Mesendoderm (in vitro differentiated cells): ENCODE measurements at regions not wholly inside any gene's neighbourhood (a gene's known extent, or its start where the extent isn't known, plus 50 kb on each side); places are given as distances from the start of the nearest gene placed in this dataset.
A peak's percentile ranks its signal among the peaks of the same experiment; 100 is the strongest.

Experiments
- DNase-seq: peaks from one replicate; pipeline ENCODE4 v3.0.0; 2013
- H2AK5ac ChIP-seq: 2 replicates; pipeline ENCODE4 v1.6.1; 2013; ENCODE audit warnings: low read length, inconsistent platforms
- H2BK120ac ChIP-seq: 2 replicates; pipeline ENCODE4 v1.6.1; 2013; ENCODE audit warnings: low read depth, mild to moderate bottlenecking, low read length, moderate library complexity, mixed read lengths
- H2BK15ac ChIP-seq: replicated peaks from 2 replicates; pipeline ENCODE4 v1.6.1; 2013; ENCODE audit warnings: low read depth, mild to moderate bottlenecking, moderate library complexity
- H2BK5ac ChIP-seq: 2 replicates; pipeline ENCODE4 v1.6.1; 2013; ENCODE audit warnings: low read length, inconsistent platforms
- H3K18ac ChIP-seq: 2 replicates; pipeline ENCODE4 v1.6.1; 2013; ENCODE audit warnings: mild to moderate bottlenecking, low read length, mixed read lengths
- H3K23ac ChIP-seq: one replicate; pipeline ENCODE4 v1.6.1; 2013; ENCODE audit warnings: low read length
- H3K27ac ChIP-seq: 2 replicates; pipeline ENCODE4 v1.5.1; 2013; ENCODE audit warnings: low read depth, mild to moderate bottlenecking, inconsistent platforms, low read length, moderate library complexity
- H3K27me3 ChIP-seq: 2 replicates; pipeline ENCODE4 v1.6.1; 2013; ENCODE audit warnings: low read length, control low read depth, mild to moderate bottlenecking, inconsistent platforms; ENCODE audit not compliant: insufficient read depth, poor library complexity
- H3K36me3 ChIP-seq: 2 replicates; pipeline ENCODE4 v1.6.1; 2013; ENCODE audit warnings: low read length, inconsistent platforms; ENCODE audit not compliant: control insufficient read depth, insufficient read depth
- H3K4ac ChIP-seq: one replicate; pipeline ENCODE4 v1.6.1; 2013; ENCODE audit warnings: low read depth, mild to moderate bottlenecking, low read length, moderate library complexity
- H3K4me1 ChIP-seq: 2 replicates; pipeline ENCODE4 v1.6.1; 2013; ENCODE audit warnings: low read depth, low read length, inconsistent platforms; ENCODE audit not compliant: control insufficient read depth
- H3K4me2 ChIP-seq: 2 replicates; pipeline ENCODE4 v1.6.1; 2013; ENCODE audit warnings: low read length
- H3K4me3 ChIP-seq: 2 replicates; pipeline ENCODE4 v1.5.1; 2013; ENCODE audit warnings: mild to moderate bottlenecking, low read length
- H3K56ac ChIP-seq: one replicate; pipeline ENCODE4 v1.6.1; 2013; ENCODE audit warnings: low read length
- H3K79me1 ChIP-seq: 2 replicates; pipeline ENCODE4 v1.6.1; 2013; ENCODE audit warnings: low read length, inconsistent platforms
- H3K79me2 ChIP-seq: 2 replicates; pipeline ENCODE4 v1.6.1; 2013; ENCODE audit warnings: mild to moderate bottlenecking, low read length; ENCODE audit not compliant: control insufficient read depth, insufficient read depth
- H3K9ac ChIP-seq: 2 replicates; pipeline ENCODE4 v1.6.1; 2013; ENCODE audit warnings: low read length, inconsistent platforms
- H4K5ac ChIP-seq: one replicate; pipeline ENCODE4 v1.6.1; 2013; ENCODE audit warnings: low read length
- H4K8ac ChIP-seq: one replicate; pipeline ENCODE4 v1.6.1; 2013; ENCODE audit warnings: low read depth, mild to moderate bottlenecking, control low read depth, low read length, moderate library complexity
- WGBS: extraction: QIAGEN DNeasy Blood & Tissue Kit; methylation state at CpG from one replicate; pipeline ENCODE4 v1.1.7; 2013; ENCODE audit warnings: low lambda C conversion rate, missing lambda C conversion rate; ENCODE audit not compliant: insufficient coverage; ENCODE audit errors: extremely low coverage; 5-methylcytosine and 5-hydroxymethylcytosine counted together

DNA sequence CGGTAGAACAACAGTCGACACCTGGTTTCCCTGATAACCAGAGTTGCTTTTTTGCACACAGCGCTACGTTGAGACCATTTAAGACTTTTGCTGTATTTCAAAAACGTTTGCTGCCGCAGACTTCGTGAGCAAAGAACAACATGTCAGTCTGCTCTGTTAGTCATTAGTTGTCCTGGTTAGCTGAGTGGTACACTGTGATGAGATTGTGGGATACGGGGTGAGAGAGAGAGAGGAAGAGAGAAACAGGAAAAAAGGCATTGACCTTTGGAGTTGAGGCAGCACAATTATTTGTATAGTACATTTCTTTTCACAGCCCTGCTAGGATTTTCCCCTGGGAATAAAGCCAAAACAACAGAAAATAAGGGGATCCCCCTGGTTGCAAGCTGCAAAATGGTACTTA, 306.1 kb upstream of the WWC1 start:
- H3K27ac ChIP-seq: no peak overlapping the region
- H3K23ac ChIP-seq: no peak overlapping the region
- no peak for DNase-seq
- H2BK120ac ChIP-seq: no peak overlapping the region
- H3K56ac ChIP-seq: no peak overlapping the region
- H3K27me3 ChIP-seq: no peaks in the 10 kb centered on the region
- no peak overlapping the region for H4K8ac ChIP-seq
- H2BK15ac ChIP-seq: no peak overlapping the region
- no peaks in the 10 kb centered on the region for H3K4me1 ChIP-seq
- WGBS: no CpG with 5 or more reads among the region's 8 CpGs
- no peak overlapping the region for H2BK5ac ChIP-seq
- no peaks in the 10 kb centered on the region for H3K79me1 ChIP-seq
- H3K36me3 ChIP-seq: no peaks in the 10 kb centered on the region
- H3K79me2 ChIP-seq: no peaks in the 10 kb centered on the region
- H3K4ac ChIP-seq: no peak overlapping the region
- no peak overlapping the region for H3K4me2 ChIP-seq
- H2AK5ac ChIP-seq: no peak overlapping the region
- no peak overlapping the region for H3K9ac ChIP-seq
- no peak overlapping the region for H4K5ac ChIP-seq
- H3K4me3 ChIP-seq: no peak overlapping the region
- H3K18ac ChIP-seq: no peak overlapping the region

DNA sequence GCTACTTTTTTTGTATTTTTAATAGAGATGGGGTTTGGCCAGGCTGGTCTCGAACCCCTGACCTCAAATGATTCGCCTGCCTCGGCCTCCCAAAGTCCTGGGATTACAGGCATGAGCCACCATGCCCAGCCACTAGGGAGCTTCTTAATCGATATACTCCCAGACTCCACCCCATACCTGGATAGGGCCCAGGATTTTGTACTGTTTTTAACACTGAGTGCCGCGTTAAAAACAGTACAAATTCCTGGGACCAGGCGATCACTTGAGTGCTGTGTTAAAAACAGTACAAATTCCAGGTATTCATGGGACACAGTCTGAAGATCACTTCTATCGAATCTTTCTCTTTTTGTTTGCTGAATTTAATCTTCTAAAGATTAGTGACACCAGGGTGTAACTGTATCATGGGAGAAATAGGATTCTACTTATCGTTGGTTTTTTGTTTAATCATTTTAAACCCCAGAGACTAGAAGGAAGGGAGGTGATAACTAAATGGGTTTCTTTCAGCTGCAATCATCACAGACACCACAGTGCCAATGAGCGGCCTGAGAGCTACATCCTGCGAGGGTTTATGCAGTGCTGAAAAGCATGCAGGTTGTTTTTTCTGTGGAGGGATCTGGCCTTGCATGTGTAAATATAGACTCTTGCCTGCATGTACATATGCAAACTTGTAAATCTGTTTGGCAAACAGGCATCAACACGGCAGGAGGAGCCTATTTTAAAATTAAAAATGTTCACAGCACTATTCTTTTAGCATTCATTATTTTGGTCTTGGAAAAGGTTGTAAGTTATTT, 303.8 kb upstream of the WWC1 start:
- H3K4me1 ChIP-seq: no peaks in the 10 kb centered on the region
- peak; percentile 61 for DNase-seq
- no peak overlapping the region for H3K18ac ChIP-seq
- H3K4me2 ChIP-seq: no peak overlapping the region
- no peak overlapping the region for H4K5ac ChIP-seq
- H3K27ac ChIP-seq: no peak overlapping the region
- H3K9ac ChIP-seq: no peak overlapping the region
- no peak overlapping the region for H2BK15ac ChIP-seq
- H4K8ac ChIP-seq: no peak overlapping the region
- H2AK5ac ChIP-seq: no peak overlapping the region
- no peaks in the 10 kb centered on the region for H3K79me1 ChIP-seq
- H3K79me2 ChIP-seq: no peaks in the 10 kb centered on the region
- H3K4me3 ChIP-seq: no peak overlapping the region
- no CpG with 5 or more reads among the region's 12 CpGs for WGBS
- no peak overlapping the region for H2BK5ac ChIP-seq
- H2BK120ac ChIP-seq: peak overlapping the region; percentile 28
- no peaks in the 10 kb centered on the region for H3K36me3 ChIP-seq
- no peak overlapping the region for H3K23ac ChIP-seq
- H3K27me3 ChIP-seq: no peaks in the 10 kb centered on the region
- no peak overlapping the region for H3K56ac ChIP-seq
- peak overlapping the region; percentile 55 for H3K4ac ChIP-seq

- no peak overlapping the region for H2BK5ac ChIP-seq
- no peaks in the 10 kb centered on the region for H3K79me1 ChIP-seq
- no peaks in the 10 kb centered on the region for H3K27me3 ChIP-seq
- no peak overlapping the region for H2BK15ac ChIP-seq
- no peak overlapping the region for H3K56ac ChIP-seq
- H2AK5ac ChIP-seq: no peak overlapping the region
- H3K18ac ChIP-seq: no peak overlapping the region
- no peak overlapping the region for H2BK120ac ChIP-seq
- H3K4me1 ChIP-seq: no peaks in the 10 kb centered on the region
- no peak overlapping the region for H3K4me2 ChIP-seq
- H3K4me3 ChIP-seq: no peak overlapping the region
- no peak overlapping the region for H3K27ac ChIP-seq
- no peak overlapping the region for H4K8ac ChIP-seq
- H3K36me3 ChIP-seq: no peaks in the 10 kb centered on the region
- no peak overlapping the region for H3K4ac ChIP-seq
- no CpG with 5 or more reads among the region's 11 CpGs for WGBS
- H3K9ac ChIP-seq: no peak overlapping the region
- no peaks in the 10 kb centered on the region for H3K79me2 ChIP-seq
- DNase-seq: no peak
- H3K23ac ChIP-seq: no peak overlapping the region
- H4K5ac ChIP-seq: no peak overlapping the region
Observed at GRCh38 chr5:167992868-167993267, 298.6 kb upstream of the WWC1 start.

GRCh38 chr5:167993771-167994170, 297.7 kb upstream of the WWC1 start:
- H3K27ac ChIP-seq: no peak overlapping the region
- no peak overlapping the region for H3K4me3 ChIP-seq
- H3K56ac ChIP-seq: no peak overlapping the region
- H3K4me2 ChIP-seq: no peak overlapping the region
- WGBS: no CpG with 5 or more reads among the region's 3 CpGs
- no peak for DNase-seq
- no peaks in the 10 kb centered on the region for H3K27me3 ChIP-seq
- H2BK120ac ChIP-seq: no peak overlapping the region
- no peaks in the 10 kb centered on the region for H3K36me3 ChIP-seq
- H4K8ac ChIP-seq: no peak overlapping the region
- H3K23ac ChIP-seq: no peak overlapping the region
- no peak overlapping the region for H3K18ac ChIP-seq
- no peaks in the 10 kb centered on the region for H3K79me1 ChIP-seq
- H3K4me1 ChIP-seq: no peaks in the 10 kb centered on the region
- no peak overlapping the region for H2AK5ac ChIP-seq
- no peaks in the 10 kb centered on the region for H3K79me2 ChIP-seq
- H3K4ac ChIP-seq: no peak overlapping the region
- H3K9ac ChIP-seq: no peak overlapping the region
- H4K5ac ChIP-seq: no peak overlapping the region
- H2BK15ac ChIP-seq: no peak overlapping the region
- H2BK5ac ChIP-seq: no peak overlapping the region

GRCh38 chr5:167995844-167996425, 295.5 kb upstream of the WWC1 start:
- H3K23ac ChIP-seq: no peak overlapping the region
- no peak overlapping the region for H4K5ac ChIP-seq
- H3K18ac ChIP-seq: no peak overlapping the region
- H2BK5ac ChIP-seq: no peak overlapping the region
- no peak overlapping the region for H2BK15ac ChIP-seq
- H3K27me3 ChIP-seq: no peaks in the 10 kb centered on the region
- no peaks in the 10 kb centered on the region for H3K36me3 ChIP-seq
- H3K4me3 ChIP-seq: no peak overlapping the region
- H3K4ac ChIP-seq: no peak overlapping the region
- H4K8ac ChIP-seq: no peak overlapping the region
- WGBS: no CpG with 5 or more reads among the region's 11 CpGs
- H3K27ac ChIP-seq: no peak overlapping the region
- no peak for DNase-seq
- H3K4me1 ChIP-seq: peaks cover 2% of the 10 kb centered on the region
- H2AK5ac ChIP-seq: no peak overlapping the region
- H3K56ac ChIP-seq: no peak overlapping the region
- H3K4me2 ChIP-seq: no peak overlapping the region
- H3K79me2 ChIP-seq: no peaks in the 10 kb centered on the region
- H2BK120ac ChIP-seq: no peak overlapping the region
- no peak overlapping the region for H3K9ac ChIP-seq
- H3K79me1 ChIP-seq: no peaks in the 10 kb centered on the region
